ENCODE measurements at regions not wholly inside any gene's neighbourhood (a gene's known extent, or its start where the extent isn't known, plus 50 kb on each side); places are given as distances from the start of the nearest gene placed in this dataset.
"Not testable (repeated sequence)": the region's sequence is repeated elsewhere in the genome, so short reads cannot be mapped to it uniquely, and the experiment has no call there.

DNA sequence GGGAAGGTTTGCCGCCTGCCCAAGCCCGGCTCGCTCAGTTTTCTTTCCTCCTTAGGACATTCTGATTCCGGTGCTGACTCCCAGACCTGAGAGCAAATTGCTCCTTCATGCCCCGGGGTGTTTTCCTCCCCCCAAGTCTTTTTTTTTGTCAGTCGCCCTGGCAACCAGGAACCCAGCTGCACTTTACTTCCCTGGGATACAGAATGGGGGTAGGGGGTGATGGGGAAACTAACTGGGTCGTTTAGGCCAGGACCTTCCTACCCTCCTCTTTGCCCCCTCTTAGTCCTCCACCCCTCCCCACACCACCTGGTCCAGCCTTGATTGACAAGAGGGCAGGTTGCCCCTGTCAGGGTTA, 87.5 kb upstream of the ADGRE5 start:
- not testable (repeated sequence) for H3K9ac ChIP-seq (ENCODE audit: insufficient read depth in 1 of 2, low read length in 2 of 2); H3K4me3 ChIP-seq; ATAC-seq (ENCODE audit: insufficient read depth, low FRiP score); H3K27ac ChIP-seq (ENCODE audit: low read depth in 1 of 2, low read length in 1 of 2); H3K9me3 ChIP-seq (ENCODE audit: control insufficient read depth in 4 of 4, insufficient read depth in 3 of 4, low read length in 3 of 4); H3K4me1 ChIP-seq (ENCODE audit: control insufficient read depth in 5 of 5, insufficient read depth in 5 of 5, low read length in 5 of 5); H3K36me3 ChIP-seq (ENCODE audit: control insufficient read depth in 4 of 4, insufficient read depth in 4 of 4, low read length in 4 of 4); H3K27me3 ChIP-seq (ENCODE audit: control insufficient read depth in 3 of 3, insufficient read depth in 3 of 3, low read length in 2 of 3); DNase-seq
- 17 to 26% methylated on average over 3 to 7 of the region's 7 CpGs for WGBS, 2 donors

DNA sequence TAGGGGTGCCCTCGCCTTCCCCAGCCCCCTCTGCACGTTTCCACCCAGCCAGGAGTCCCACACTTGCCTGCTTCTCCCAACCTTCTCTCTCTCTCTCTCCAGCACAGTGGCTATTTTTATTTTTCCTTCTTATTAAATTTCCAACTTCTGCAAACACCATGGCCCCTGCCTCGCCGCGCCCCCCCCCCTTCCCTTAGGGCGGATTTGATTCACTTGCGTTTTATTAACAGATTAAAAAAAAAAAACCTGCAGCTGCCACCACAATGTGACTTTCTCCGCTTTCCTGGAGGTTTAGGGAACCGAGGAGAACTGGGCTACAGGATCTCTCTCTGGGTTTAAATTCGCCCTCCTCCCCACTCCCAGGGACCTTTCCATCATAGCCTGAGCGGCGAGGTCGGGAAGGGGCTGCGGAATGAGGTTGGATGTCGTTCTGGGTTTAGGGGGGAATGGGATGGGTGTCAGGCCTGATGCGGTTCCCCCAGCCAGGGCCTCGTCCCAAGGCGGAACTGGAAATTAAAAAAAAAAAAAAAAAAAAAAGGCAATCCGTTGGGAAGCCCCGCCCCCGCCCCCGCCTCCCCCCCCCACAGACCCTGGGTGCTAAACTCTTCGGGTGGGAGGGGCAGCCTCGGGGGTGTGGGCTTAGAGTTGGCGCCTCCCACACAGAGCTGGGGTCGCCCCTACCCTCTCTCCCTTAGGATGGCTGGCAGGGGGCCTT, 87.3 kb upstream of the ADGRL1 start:
- H3K9ac ChIP-seq (ENCODE audit: insufficient read depth in 1 of 2, low read length in 2 of 2), result peak overlapping the region; percentile 37 to 55
- DNase-seq, result peak; percentile 68 to 74 (median 69)
- H3K9me3 ChIP-seq (ENCODE audit: control insufficient read depth in 4 of 4, insufficient read depth in 3 of 4, low read length in 3 of 4); ATAC-seq (ENCODE audit: insufficient read depth, low FRiP score); H3K36me3 ChIP-seq (ENCODE audit: control insufficient read depth in 4 of 4, insufficient read depth in 4 of 4, low read length in 4 of 4); H3K27me3 ChIP-seq (ENCODE audit: control insufficient read depth in 3 of 3, insufficient read depth in 3 of 3, low read length in 2 of 3); H3K4me3 ChIP-seq; H3K27ac ChIP-seq (ENCODE audit: low read depth in 1 of 2, low read length in 1 of 2); H3K4me1 ChIP-seq (ENCODE audit: control insufficient read depth in 5 of 5, insufficient read depth in 5 of 5, low read length in 5 of 5): not testable (repeated sequence)
- WGBS, 2 donors, result 6 to 14% methylated on average over 24 to 26 of the region's 26 CpGs

DNA sequence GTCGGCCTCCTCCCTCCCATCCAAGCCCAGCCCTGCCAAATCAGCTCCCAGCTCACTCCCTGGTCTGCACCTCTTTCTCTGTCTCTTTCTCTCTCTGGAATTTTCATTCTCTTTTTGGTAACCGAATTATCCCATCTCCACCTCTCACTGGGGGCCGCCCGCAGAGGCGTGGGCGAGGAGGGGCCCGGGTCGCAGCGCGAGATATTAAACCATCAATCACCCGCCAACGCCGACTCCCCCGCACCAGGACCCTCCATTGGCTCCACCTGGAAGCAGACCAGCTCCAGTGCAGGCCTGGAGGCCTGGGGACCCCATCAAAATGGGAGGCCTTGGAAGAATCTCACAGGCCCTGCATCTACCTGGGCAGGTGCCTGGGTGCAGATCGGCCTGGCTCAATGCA, 83.8 kb upstream of the ADGRL1 start:
- not testable (repeated sequence) for DNase-seq; H3K9ac ChIP-seq (ENCODE audit: insufficient read depth in 1 of 2, low read length in 2 of 2); H3K4me3 ChIP-seq; H3K27me3 ChIP-seq (ENCODE audit: control insufficient read depth in 3 of 3, insufficient read depth in 3 of 3, low read length in 2 of 3); H3K4me1 ChIP-seq (ENCODE audit: control insufficient read depth in 5 of 5, insufficient read depth in 5 of 5, low read length in 5 of 5); ATAC-seq (ENCODE audit: insufficient read depth, low FRiP score); H3K36me3 ChIP-seq (ENCODE audit: control insufficient read depth in 4 of 4, insufficient read depth in 4 of 4, low read length in 4 of 4); H3K9me3 ChIP-seq (ENCODE audit: control insufficient read depth in 4 of 4, insufficient read depth in 3 of 4, low read length in 3 of 4); H3K27ac ChIP-seq (ENCODE audit: low read depth in 1 of 2, low read length in 1 of 2)
- WGBS, 2 donors, result 87 to 93% methylated on average over 14 to 15 of the region's 15 CpGs

DNA sequence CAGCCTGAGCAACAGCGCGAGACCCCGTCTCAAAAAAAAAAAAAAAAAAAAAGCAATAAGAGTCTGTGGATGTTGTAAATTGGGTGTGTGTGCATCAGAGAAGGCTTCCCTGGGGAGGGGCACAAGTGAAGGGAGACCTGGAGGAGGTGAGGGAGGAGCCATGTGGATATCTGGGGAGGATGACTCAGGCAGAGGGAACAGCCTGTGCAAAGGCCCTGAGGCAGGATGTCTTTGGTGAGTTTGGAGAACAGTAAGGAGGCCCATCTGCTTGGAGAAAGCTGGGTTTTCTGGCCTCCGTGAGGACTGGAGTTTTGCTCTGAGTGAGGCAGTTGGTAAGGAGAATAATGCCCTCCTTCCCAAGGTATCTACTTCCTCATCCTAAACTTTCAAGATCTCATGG, 81.9 kb upstream of the ADGRL1 start:
- not testable (repeated sequence) for H3K9ac ChIP-seq (ENCODE audit: insufficient read depth in 1 of 2, low read length in 2 of 2); H3K27me3 ChIP-seq (ENCODE audit: control insufficient read depth in 3 of 3, insufficient read depth in 3 of 3, low read length in 2 of 3); H3K27ac ChIP-seq (ENCODE audit: low read depth in 1 of 2, low read length in 1 of 2); DNase-seq; H3K36me3 ChIP-seq (ENCODE audit: control insufficient read depth in 4 of 4, insufficient read depth in 4 of 4, low read length in 4 of 4); H3K4me3 ChIP-seq; ATAC-seq (ENCODE audit: insufficient read depth, low FRiP score); H3K9me3 ChIP-seq (ENCODE audit: control insufficient read depth in 4 of 4, insufficient read depth in 3 of 4, low read length in 3 of 4); H3K4me1 ChIP-seq (ENCODE audit: control insufficient read depth in 5 of 5, insufficient read depth in 5 of 5, low read length in 5 of 5)
- 97 to 98% methylated on average over 3 to 4 of the region's 4 CpGs for WGBS, 2 donors

DNA sequence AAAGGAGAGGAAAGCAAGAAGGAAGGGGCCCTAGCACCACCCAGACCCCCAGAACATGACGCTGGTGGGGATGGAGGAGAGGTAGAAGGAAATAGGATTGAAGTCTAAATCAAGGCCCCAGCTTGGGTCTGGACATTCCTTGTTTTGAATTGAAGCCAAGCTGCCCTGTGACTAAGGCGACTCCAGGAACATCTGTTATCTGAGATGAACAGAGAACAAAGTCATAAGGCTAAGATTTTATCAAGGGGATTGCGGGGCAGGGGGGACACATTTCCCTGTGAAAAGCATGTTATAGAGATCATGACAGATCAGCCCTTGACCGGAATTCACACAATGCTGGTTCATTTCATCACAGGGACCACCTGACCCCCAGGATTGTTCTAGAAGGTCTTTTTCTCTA, 80.6 kb upstream of the ADGRL1 start:
- DNase-seq; H3K4me3 ChIP-seq; H3K9me3 ChIP-seq (ENCODE audit: control insufficient read depth in 4 of 4, insufficient read depth in 3 of 4, low read length in 3 of 4); H3K36me3 ChIP-seq (ENCODE audit: control insufficient read depth in 4 of 4, insufficient read depth in 4 of 4, low read length in 4 of 4); H3K9ac ChIP-seq (ENCODE audit: insufficient read depth in 1 of 2, low read length in 2 of 2); H3K27ac ChIP-seq (ENCODE audit: low read depth in 1 of 2, low read length in 1 of 2); H3K27me3 ChIP-seq (ENCODE audit: control insufficient read depth in 3 of 3, insufficient read depth in 3 of 3, low read length in 2 of 3); ATAC-seq (ENCODE audit: insufficient read depth, low FRiP score); H3K4me1 ChIP-seq (ENCODE audit: control insufficient read depth in 5 of 5, insufficient read depth in 5 of 5, low read length in 5 of 5): not testable (repeated sequence)
- WGBS, 2 donors, result 65 to 66% methylated on average over 4 of the region's 4 CpGs

DNA sequence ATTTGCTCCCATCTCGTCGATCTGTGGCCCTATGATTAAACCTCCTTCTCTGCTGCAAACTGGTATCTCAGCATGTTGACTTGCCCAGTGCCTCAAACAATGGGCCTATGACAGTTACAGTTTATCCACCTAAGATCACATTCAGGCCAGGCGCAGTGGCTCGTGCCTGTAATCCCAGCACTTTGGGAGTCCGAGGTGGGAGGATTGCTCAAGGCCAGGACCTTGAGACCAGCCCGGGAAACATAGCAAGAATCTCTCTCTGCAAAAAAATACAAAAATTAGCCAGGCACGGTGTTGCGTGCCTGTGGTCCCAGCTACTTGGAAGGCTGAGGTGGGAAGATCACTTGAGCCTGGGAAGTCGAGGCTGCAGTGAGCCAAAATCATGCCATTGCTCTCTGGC, 79.8 kb upstream of the ADGRL1 start:
- not testable (repeated sequence) for H3K9me3 ChIP-seq (ENCODE audit: control insufficient read depth in 4 of 4, insufficient read depth in 3 of 4, low read length in 3 of 4); ATAC-seq (ENCODE audit: insufficient read depth, low FRiP score); H3K27me3 ChIP-seq (ENCODE audit: control insufficient read depth in 3 of 3, insufficient read depth in 3 of 3, low read length in 2 of 3); H3K27ac ChIP-seq (ENCODE audit: low read depth in 1 of 2, low read length in 1 of 2); H3K4me3 ChIP-seq; H3K9ac ChIP-seq (ENCODE audit: insufficient read depth in 1 of 2, low read length in 2 of 2); DNase-seq; H3K4me1 ChIP-seq (ENCODE audit: control insufficient read depth in 5 of 5, insufficient read depth in 5 of 5, low read length in 5 of 5); H3K36me3 ChIP-seq (ENCODE audit: control insufficient read depth in 4 of 4, insufficient read depth in 4 of 4, low read length in 4 of 4)
- WGBS, 2 donors, result 91 to 96% methylated on average over 9 of the region's 9 CpGs

DNA sequence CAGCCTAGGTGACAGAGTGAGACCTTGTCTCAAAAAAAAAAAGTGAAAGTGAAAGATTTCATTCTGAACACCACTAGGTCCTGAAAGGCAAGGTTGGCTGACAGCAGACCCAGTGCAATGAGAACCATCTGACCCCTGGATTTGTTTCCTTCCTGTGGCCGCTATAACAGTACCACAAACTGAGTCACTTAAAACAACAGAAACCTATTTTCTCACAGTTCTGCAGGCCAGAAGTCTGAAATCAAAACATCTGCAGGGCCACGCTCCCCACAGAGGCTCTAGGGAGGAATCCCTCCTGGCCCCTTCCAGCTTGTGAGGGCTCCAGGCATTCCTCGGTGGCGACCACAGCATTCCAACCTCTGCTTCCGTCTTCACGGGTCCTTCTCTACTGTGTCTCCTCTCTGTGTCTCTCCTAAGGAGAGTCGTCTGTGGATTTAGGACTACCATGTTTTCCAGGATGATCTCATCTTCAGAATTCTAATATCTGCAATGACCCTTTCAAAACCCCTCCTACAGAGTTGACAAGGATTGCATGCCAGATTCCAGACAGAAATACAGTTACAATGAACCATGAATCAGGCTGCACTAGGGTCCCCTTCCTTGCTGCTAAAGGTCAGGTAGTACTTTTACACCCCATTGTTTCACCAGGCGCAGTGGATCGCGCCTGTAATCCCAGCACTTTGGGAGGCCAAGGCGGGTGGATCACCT, 78.0 kb upstream of the ADGRL1 start:
- ATAC-seq (ENCODE audit: insufficient read depth, low FRiP score); H3K36me3 ChIP-seq (ENCODE audit: control insufficient read depth in 4 of 4, insufficient read depth in 4 of 4, low read length in 4 of 4); H3K4me3 ChIP-seq; H3K9me3 ChIP-seq (ENCODE audit: control insufficient read depth in 4 of 4, insufficient read depth in 3 of 4, low read length in 3 of 4); H3K27ac ChIP-seq (ENCODE audit: low read depth in 1 of 2, low read length in 1 of 2); H3K4me1 ChIP-seq (ENCODE audit: control insufficient read depth in 5 of 5, insufficient read depth in 5 of 5, low read length in 5 of 5); DNase-seq; H3K27me3 ChIP-seq (ENCODE audit: control insufficient read depth in 3 of 3, insufficient read depth in 3 of 3, low read length in 2 of 3); H3K9ac ChIP-seq (ENCODE audit: insufficient read depth in 1 of 2, low read length in 2 of 2): not testable (repeated sequence)
- 56 to 63% methylated on average over 11 of the region's 11 CpGs for WGBS, 2 donors

DNA sequence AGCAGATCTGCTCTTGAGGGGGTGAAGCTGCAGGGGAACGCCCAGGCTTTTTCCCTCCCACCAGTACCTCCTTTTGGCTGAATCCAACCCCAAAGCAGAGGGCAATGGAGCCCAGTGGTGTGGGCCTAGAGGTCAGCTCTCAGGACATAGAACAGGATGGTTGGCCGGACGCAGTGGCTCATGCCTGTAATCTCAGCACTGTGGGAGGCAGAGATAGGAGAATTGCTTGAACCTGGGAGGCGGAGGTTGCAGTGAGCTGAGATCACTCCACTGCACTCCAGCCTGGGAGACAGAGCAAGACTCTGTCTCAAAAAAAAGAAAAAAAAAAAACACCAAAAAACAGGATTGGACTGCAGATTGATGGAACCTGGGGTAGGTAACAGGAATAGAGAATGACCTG, 73.3 kb upstream of the ADGRL1 start:
- not testable (repeated sequence) for ATAC-seq (ENCODE audit: insufficient read depth, low FRiP score); H3K4me1 ChIP-seq (ENCODE audit: control insufficient read depth in 5 of 5, insufficient read depth in 5 of 5, low read length in 5 of 5); H3K27ac ChIP-seq (ENCODE audit: low read depth in 1 of 2, low read length in 1 of 2); DNase-seq; H3K9me3 ChIP-seq (ENCODE audit: control insufficient read depth in 4 of 4, insufficient read depth in 3 of 4, low read length in 3 of 4); H3K27me3 ChIP-seq (ENCODE audit: control insufficient read depth in 3 of 3, insufficient read depth in 3 of 3, low read length in 2 of 3); H3K36me3 ChIP-seq (ENCODE audit: control insufficient read depth in 4 of 4, insufficient read depth in 4 of 4, low read length in 4 of 4); H3K4me3 ChIP-seq; H3K9ac ChIP-seq (ENCODE audit: insufficient read depth in 1 of 2, low read length in 2 of 2)
- WGBS, 2 donors, result 94% methylated on average over 4 of the region's 4 CpGs

Data from lung (tissue), 9 donors.